ENCODE measurements at regions not wholly inside any gene's neighbourhood (a gene's known extent, or its start where the extent isn't known, plus 50 kb on each side); places are given as distances from the start of the nearest gene placed in this dataset.
"Not testable (repeated sequence)": the region's sequence is repeated elsewhere in the genome, so short reads cannot be mapped to it uniquely, and the experiment has no call there.

DNA sequence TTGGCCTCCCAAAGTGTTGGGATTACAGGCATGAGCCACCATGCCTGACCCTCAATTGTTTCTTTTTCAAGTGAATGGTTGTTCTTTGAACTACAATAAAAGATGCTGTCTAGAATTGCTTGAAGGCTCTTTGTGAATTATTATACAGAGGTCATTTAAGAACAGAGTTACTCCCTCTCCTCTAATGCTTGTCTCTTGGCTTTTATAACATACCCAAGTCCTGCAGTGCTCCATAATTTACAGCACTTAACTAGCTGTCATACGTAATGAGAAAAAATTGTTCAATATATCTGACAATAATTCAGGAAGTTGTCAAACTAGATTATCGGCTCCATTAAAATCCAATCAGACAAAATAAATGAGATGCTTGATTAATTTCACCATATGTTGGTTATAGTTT is 823.0 kb upstream of the ATXN7L3B start:
- Histone ChIP-seq H3K4me3 (ENCODE audit: low read length) (no peak overlapping the region), H3K36me3 (ENCODE audit: control insufficient read depth, insufficient read depth, low read length, severe bottlenecking) (no peaks in the 10 kb centered on the region), H3K9me3 (ENCODE audit: control insufficient read depth, low read length) (no peaks in the 10 kb centered on the region), H3K9ac (ENCODE audit: low read length) (no peak overlapping the region), H3K4me1 (ENCODE audit: control insufficient read depth, insufficient read depth, low read length) (no peaks in the 10 kb centered on the region), H3K27me3 (replicated peaks; ENCODE audit: control insufficient read depth, insufficient read depth, low read length) (no peaks in the 10 kb centered on the region)
- no peak for DNase-seq (ENCODE audit: low read depth)

DNA sequence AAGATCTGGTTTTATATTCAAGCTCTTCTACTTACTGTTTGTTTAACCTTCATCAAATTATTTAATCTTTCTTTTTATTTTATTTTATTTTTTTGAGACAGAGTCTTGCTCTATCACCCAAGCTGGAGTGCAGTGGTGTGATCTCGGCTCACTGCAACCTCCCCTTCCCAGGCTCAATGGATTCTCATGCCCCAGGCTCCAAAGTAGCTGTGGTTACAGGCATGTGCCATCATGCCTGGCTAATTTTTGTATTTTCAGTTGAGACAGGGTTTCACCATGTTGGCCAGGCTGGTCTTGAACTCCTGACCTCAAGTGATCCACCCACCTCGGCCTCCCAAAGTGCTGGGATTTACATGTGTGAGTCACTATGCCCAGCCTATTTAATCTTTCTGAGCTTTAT is 821.5 kb upstream of the ATXN7L3B start:
- H3K4me1 ChIP-seq (ENCODE audit: control insufficient read depth, insufficient read depth, low read length); H3K36me3 ChIP-seq (ENCODE audit: control insufficient read depth, insufficient read depth, low read length, severe bottlenecking); H3K4me3 ChIP-seq (ENCODE audit: low read length); H3K9ac ChIP-seq (ENCODE audit: low read length); H3K9me3 ChIP-seq (ENCODE audit: control insufficient read depth, low read length); H3K27me3 ChIP-seq (replicated peaks; ENCODE audit: control insufficient read depth, insufficient read depth, low read length); DNase-seq (ENCODE audit: low read depth): not testable (repeated sequence)

DNA sequence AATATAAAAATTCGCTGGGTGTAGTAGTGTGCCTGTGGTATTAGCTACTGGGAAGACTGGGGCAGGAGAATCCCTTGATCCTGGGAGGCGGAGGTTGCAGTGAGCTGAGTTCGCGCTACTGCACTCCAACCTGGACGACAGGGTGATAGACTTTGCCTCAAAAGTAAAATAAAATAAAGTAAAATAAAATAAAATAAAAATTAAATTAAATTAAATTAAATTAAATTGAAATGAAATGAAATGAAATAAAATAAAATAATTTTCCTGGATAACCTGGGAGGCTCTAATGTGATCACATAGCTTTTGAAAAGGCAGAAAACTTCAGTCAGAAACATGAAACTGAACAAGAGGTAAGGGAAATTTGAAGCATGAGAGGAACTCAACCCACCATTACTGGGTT is 818.4 kb upstream of the ATXN7L3B start:
- H3K4me3 ChIP-seq (ENCODE audit: low read length): no peak overlapping the region
- H3K4me1 ChIP-seq (ENCODE audit: control insufficient read depth, insufficient read depth, low read length): no peaks in the 10 kb centered on the region
- peaks cover 4% of the 10 kb centered on the region for H3K9me3 ChIP-seq (ENCODE audit: control insufficient read depth, low read length)
- no peak overlapping the region for H3K9ac ChIP-seq (ENCODE audit: low read length)
- DNase-seq (ENCODE audit: low read depth): no peak
- no peaks in the 10 kb centered on the region for H3K27me3 ChIP-seq (replicated peaks; ENCODE audit: control insufficient read depth, insufficient read depth, low read length)
- H3K36me3 ChIP-seq (ENCODE audit: control insufficient read depth, insufficient read depth, low read length, severe bottlenecking): no peaks in the 10 kb centered on the region

DNA sequence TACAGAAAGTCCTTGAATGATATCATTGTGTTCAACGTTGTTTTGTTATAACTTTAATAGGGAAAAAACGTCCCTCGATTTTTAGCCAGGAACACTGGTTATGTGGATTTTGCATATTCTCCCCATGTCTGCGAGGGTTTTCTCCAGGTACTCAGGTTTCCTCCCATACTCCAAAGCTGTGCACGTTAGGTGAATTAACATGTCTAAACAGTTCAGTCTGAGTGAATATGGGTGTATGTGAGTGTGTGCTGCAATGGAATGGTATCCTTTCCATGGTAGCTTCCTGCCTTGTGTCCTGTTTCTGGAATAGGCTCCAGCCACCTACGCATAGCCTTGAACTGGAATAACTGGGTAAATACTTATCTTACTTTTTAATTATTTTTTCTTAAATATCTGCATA is 810.8 kb upstream of the ATXN7L3B start:
- Histone ChIP-seq H3K9ac (ENCODE audit: low read length) (no peak overlapping the region), H3K36me3 (ENCODE audit: control insufficient read depth, insufficient read depth, low read length, severe bottlenecking) (no peaks in the 10 kb centered on the region), H3K4me3 (ENCODE audit: low read length) (no peak overlapping the region), H3K9me3 (ENCODE audit: control insufficient read depth, low read length) (peaks cover 4% of the 10 kb centered on the region), H3K4me1 (ENCODE audit: control insufficient read depth, insufficient read depth, low read length) (no peaks in the 10 kb centered on the region), H3K27me3 (replicated peaks; ENCODE audit: control insufficient read depth, insufficient read depth, low read length) (no peaks in the 10 kb centered on the region)
- no peak for DNase-seq (ENCODE audit: low read depth)

DNA sequence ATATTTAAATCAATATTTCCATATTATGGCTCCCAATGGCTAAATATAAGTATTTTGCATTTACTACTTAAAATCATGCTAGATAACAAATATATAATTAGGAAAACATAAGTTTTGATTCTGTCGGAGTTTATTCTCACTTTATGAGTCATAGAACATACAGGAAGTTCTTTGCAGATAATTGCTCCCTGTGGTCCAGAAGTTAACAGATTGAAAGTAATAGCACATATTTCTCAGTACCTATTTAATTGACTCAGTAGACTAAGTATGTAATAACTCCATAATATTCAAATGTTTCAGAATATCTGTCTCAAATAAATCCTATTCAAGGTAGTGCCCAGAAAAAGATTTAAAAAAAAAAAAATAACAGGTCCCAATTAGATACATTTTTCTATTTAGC is 806.0 kb upstream of the ATXN7L3B start:
- H3K36me3 ChIP-seq (ENCODE audit: control insufficient read depth, insufficient read depth, low read length, severe bottlenecking): no peaks in the 10 kb centered on the region
- DNase-seq (ENCODE audit: low read depth): no peak
- no peaks in the 10 kb centered on the region for H3K9me3 ChIP-seq (ENCODE audit: control insufficient read depth, low read length)
- H3K4me3 ChIP-seq (ENCODE audit: low read length): no peak overlapping the region
- H3K27me3 ChIP-seq (replicated peaks; ENCODE audit: control insufficient read depth, insufficient read depth, low read length): no peaks in the 10 kb centered on the region
- H3K9ac ChIP-seq (ENCODE audit: low read length): no peak overlapping the region
- no peaks in the 10 kb centered on the region for H3K4me1 ChIP-seq (ENCODE audit: control insufficient read depth, insufficient read depth, low read length)

DNA sequence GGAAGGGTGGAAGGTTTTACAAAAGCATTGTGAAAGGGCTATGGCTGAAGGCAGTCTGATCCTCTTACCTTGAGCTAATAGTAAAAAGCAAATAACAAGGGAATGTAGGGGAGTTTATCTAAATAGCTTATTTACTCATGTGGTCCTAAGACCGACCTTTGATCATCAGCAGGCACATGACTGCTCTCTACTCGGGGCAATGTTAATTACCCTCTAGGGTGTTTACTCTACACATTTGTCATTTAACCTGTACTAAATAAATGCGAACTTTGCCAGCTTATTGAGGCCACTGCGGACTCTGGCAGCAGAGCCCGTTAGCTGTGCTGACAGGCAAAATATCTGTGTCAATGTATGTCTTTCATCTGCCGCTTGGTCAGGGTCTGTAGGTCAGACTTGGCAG is 768.3 kb upstream of the ATXN7L3B start:
- H3K27me3 ChIP-seq (replicated peaks; ENCODE audit: control insufficient read depth, insufficient read depth, low read length): no peaks in the 10 kb centered on the region
- DNase-seq (ENCODE audit: low read depth): no peak
- H3K9ac ChIP-seq (ENCODE audit: low read length): no peak overlapping the region
- H3K9me3 ChIP-seq (ENCODE audit: control insufficient read depth, low read length): peaks cover 8% of the 10 kb centered on the region
- no peaks in the 10 kb centered on the region for H3K36me3 ChIP-seq (ENCODE audit: control insufficient read depth, insufficient read depth, low read length, severe bottlenecking)
- peaks cover 5% of the 10 kb centered on the region for H3K4me1 ChIP-seq (ENCODE audit: control insufficient read depth, insufficient read depth, low read length)
- no peak overlapping the region for H3K4me3 ChIP-seq (ENCODE audit: low read length)

DNA sequence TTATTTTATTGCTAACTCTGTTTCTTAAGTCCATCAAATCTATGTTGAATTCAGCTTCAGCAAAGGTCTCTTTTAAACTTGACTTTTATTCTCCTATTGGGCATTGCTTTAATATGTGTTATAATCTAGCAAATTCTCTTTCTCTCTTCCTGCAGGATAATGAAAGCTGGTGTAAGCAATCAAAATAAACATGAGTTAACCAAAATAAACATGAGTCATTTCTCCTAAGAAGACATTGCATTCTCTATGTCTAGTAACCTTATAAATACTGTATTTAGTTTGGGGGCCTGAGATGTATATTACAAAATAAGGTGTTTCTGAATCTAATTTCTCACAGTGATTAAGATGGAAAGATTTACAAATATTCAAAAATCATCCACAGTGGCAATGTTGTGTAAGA is 739.1 kb upstream of the ATXN7L3B start:
- H3K36me3 ChIP-seq (ENCODE audit: control insufficient read depth, insufficient read depth, low read length, severe bottlenecking): no peaks in the 10 kb centered on the region
- no peaks in the 10 kb centered on the region for H3K27me3 ChIP-seq (replicated peaks; ENCODE audit: control insufficient read depth, insufficient read depth, low read length)
- peak; percentile 2 for DNase-seq (ENCODE audit: low read depth)
- peaks cover 5% of the 10 kb centered on the region for H3K9me3 ChIP-seq (ENCODE audit: control insufficient read depth, low read length)
- no peaks in the 10 kb centered on the region for H3K4me1 ChIP-seq (ENCODE audit: control insufficient read depth, insufficient read depth, low read length)
- no peak overlapping the region for H3K4me3 ChIP-seq (ENCODE audit: low read length)
- H3K9ac ChIP-seq (ENCODE audit: low read length): no peak overlapping the region

DNA sequence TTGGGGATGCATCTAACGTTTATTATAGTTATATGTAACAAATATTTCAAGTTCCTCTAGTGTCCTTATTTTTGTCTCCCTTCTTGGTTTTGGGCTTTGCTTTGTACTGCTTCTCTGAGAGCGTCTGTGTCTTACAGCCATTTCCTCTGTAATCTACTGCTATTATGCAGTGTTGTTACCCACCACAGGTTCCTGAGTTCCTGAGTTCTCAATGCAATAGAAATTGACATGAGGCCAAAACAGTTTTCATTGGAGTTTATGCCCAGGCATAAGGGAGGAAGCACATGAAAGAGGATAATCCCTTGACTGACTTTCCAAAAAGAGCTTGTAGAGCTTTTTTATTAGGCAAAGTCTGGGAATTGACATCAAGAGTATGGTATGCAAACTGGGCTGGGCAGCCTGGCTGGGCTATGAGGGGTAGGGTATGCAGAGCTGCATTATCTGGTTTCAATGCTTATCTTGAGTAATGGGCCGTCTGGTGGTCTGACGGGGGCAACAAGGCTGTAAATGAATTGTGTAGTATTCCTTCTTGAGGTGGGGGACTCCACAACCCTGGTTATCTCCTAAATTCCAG is 722.5 kb upstream of the ATXN7L3B start:
- H3K9ac ChIP-seq (ENCODE audit: low read length): no peak overlapping the region
- no peak for DNase-seq (ENCODE audit: low read depth)
- H3K36me3 ChIP-seq (ENCODE audit: control insufficient read depth, insufficient read depth, low read length, severe bottlenecking): no peaks in the 10 kb centered on the region
- no peaks in the 10 kb centered on the region for H3K27me3 ChIP-seq (replicated peaks; ENCODE audit: control insufficient read depth, insufficient read depth, low read length)
- H3K4me1 ChIP-seq (ENCODE audit: control insufficient read depth, insufficient read depth, low read length): no peaks in the 10 kb centered on the region
- H3K4me3 ChIP-seq (ENCODE audit: low read length): no peak overlapping the region
- no peaks in the 10 kb centered on the region for H3K9me3 ChIP-seq (ENCODE audit: control insufficient read depth, low read length)

DNA sequence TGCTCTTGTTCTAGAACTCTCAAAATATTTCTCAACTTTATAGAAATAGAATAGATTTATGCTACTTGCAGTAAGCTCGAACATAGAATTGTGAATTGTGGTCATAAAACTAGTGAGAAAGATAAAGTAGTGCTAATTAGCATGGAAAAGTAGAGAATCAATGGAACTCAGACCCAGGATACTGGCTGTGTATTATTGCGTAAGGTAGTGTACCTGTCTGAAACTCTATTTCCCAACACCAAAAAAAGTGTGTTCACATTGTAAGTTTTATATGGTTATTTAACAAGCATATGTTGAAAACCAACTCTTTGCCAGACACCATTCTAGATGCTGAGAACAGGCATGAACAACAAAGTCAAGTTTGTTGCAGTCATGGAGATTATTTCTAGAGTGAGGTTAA is 720.5 kb upstream of the ATXN7L3B start:
- no peak for DNase-seq (ENCODE audit: low read depth)
- Histone ChIP-seq H3K36me3 (ENCODE audit: control insufficient read depth, insufficient read depth, low read length, severe bottlenecking) (no peaks in the 10 kb centered on the region), H3K4me3 (ENCODE audit: low read length) (no peak overlapping the region), H3K27me3 (replicated peaks; ENCODE audit: control insufficient read depth, insufficient read depth, low read length) (no peaks in the 10 kb centered on the region), H3K9me3 (ENCODE audit: control insufficient read depth, low read length) (peaks cover 4% of the 10 kb centered on the region), H3K4me1 (ENCODE audit: control insufficient read depth, insufficient read depth, low read length) (no peaks in the 10 kb centered on the region), H3K9ac (ENCODE audit: low read length) (no peak overlapping the region)

DNA sequence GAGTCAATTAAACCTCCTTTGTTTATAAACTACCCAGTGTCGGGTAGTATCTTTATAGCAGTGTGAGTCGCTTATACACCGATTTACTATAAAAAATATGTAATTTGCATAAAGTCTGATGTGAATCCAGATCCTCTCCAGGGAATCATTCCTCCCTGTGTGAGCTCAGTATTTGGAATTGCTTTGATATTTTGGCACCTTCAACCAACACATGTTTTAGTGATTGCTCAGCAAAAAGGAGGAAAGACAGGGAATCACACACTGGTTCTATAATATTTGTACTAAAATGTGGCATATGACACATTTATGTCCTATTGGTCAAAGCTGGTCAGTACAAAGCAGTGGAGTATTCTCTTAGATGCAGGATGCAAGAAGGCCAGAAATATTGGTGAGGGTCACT is 703.9 kb upstream of the ATXN7L3B start:
- Histone ChIP-seq H3K4me1 (ENCODE audit: control insufficient read depth, insufficient read depth, low read length) (no peaks in the 10 kb centered on the region), H3K9ac (ENCODE audit: low read length) (no peak overlapping the region), H3K27me3 (replicated peaks; ENCODE audit: control insufficient read depth, insufficient read depth, low read length) (no peaks in the 10 kb centered on the region), H3K4me3 (ENCODE audit: low read length) (no peak overlapping the region), H3K9me3 (ENCODE audit: control insufficient read depth, low read length) (no peaks in the 10 kb centered on the region), H3K36me3 (ENCODE audit: control insufficient read depth, insufficient read depth, low read length, severe bottlenecking) (no peaks in the 10 kb centered on the region)
- DNase-seq (ENCODE audit: low read depth): no peak

DNA sequence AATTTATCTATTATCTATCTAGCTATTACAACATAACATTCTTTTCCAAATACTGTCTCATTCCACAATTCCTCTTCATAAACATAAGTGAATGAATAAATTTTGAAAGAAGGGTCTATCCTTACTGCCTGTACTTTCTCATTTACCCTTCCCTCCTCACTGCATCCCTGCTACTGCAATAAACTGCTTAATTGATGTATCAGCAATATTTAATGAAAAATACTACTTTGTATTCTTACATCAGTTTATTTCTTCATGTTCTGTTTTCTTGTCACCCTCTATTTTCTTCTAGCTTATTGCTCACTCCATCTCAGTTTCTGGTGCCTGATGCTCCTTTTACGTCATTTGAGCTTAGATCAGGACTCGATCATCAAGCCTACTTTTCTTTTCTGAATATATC is 695.7 kb upstream of the ATXN7L3B start:
- Histone ChIP-seq H3K27me3 (replicated peaks; ENCODE audit: control insufficient read depth, insufficient read depth, low read length) (no peaks in the 10 kb centered on the region), H3K9me3 (ENCODE audit: control insufficient read depth, low read length) (no peaks in the 10 kb centered on the region), H3K9ac (ENCODE audit: low read length) (no peak overlapping the region), H3K36me3 (ENCODE audit: control insufficient read depth, insufficient read depth, low read length, severe bottlenecking) (no peaks in the 10 kb centered on the region), H3K4me1 (ENCODE audit: control insufficient read depth, insufficient read depth, low read length) (no peaks in the 10 kb centered on the region), H3K4me3 (ENCODE audit: low read length) (no peak overlapping the region)
- DNase-seq (ENCODE audit: low read depth): no peak

DNA sequence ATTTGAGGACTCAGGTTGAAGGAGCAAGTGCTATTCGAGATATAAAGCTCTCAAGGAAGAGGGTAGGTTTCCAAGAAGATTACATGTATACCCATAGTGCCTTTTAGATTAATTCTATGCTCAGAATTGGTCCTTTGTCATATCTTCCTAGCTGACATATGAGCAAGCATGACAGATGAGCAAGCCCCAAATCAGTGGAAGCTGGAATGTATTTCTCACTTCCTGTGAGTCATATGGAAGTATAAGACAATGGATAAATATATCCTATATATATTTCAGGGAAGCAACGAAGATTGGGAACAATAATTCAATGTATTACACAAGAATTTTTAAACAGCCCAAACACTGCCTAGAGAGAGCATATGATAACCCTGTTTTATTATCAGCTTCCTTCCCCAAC is 674.1 kb upstream of the ATXN7L3B start:
- H3K4me1 ChIP-seq (ENCODE audit: control insufficient read depth, insufficient read depth, low read length): no peaks in the 10 kb centered on the region
- H3K36me3 ChIP-seq (ENCODE audit: control insufficient read depth, insufficient read depth, low read length, severe bottlenecking): no peaks in the 10 kb centered on the region
- peak; percentile 7 for DNase-seq (ENCODE audit: low read depth)
- H3K4me3 ChIP-seq (ENCODE audit: low read length): no peak overlapping the region
- no peak overlapping the region for H3K9ac ChIP-seq (ENCODE audit: low read length)
- no peaks in the 10 kb centered on the region for H3K9me3 ChIP-seq (ENCODE audit: control insufficient read depth, low read length)
- no peaks in the 10 kb centered on the region for H3K27me3 ChIP-seq (replicated peaks; ENCODE audit: control insufficient read depth, insufficient read depth, low read length)

All from adipocyte (in vitro differentiated cells).